PC-9 (cell line): ENCODE measurements at regions not wholly inside any gene's neighbourhood (a gene's known extent, or its start where the extent isn't known, plus 50 kb on each side); places are given as distances from the start of the nearest gene placed in this dataset.
A peak's percentile ranks its signal among the peaks of the same experiment; 100 is the strongest.

Experiments
- BruUV-seq: library from RNA; stranded (reverse); fragments of 400-500 nt; replicated peaks from 2 replicates; lab custom pipeline; 2021; lab: Mats Ljungman, UMichigan
- CTCF ChIA-PET: fragments of 300-600 bp; sonication (Branson Sonifier 250); formaldehyde crosslinking; loops from one replicate; lab custom pipeline; 2022; ENCODE audit warnings: antibody characterized with exemption; lab: Charles Lee
- POLR2A ChIA-PET: fragments of 300-600 bp; sonication (Branson Sonifier 250); formaldehyde crosslinking; loops from one replicate; lab custom pipeline; 2022; ENCODE audit warnings: antibody characterized with exemption; ENCODE audit not compliant: unreplicated experiment; lab: Charles Lee
- DNase-seq, 2 experiments: peaks; one replicate each; pipeline versions ENCODE4 v3.0.0 to v3.0.0-alpha.2; 2015 to 2022; ENCODE audit warnings: mixed read lengths in 1 of 2
- H2AFZ ChIP-seq: fragments of 200-600 bp; sonication (generic); 2 replicates; pipeline ENCODE4 v1.8.1; 2017; ENCODE audit warnings: antibody characterized with exemption
- H3F3A ChIP-seq: fragments of 200-600 bp; sonication (generic); 2 replicates; pipeline ENCODE4 v1.8.1; 2017; ENCODE audit warnings: antibody characterized with exemption, mild to moderate bottlenecking, low read depth; ENCODE audit not compliant: insufficient read depth
- H3K27ac ChIP-seq: fragments of 200-600 bp; sonication (generic); 2 replicates; pipeline ENCODE4 v1.6.1; 2016; ENCODE audit warnings: mixed run types
- H3K27me3 ChIP-seq: fragments of 200-600 bp; sonication (generic); 2 replicates; pipeline ENCODE4 v1.6.1; 2016; ENCODE audit warnings: low read depth, mixed run types; ENCODE audit not compliant: insufficient read depth
- H3K36me3 ChIP-seq: fragments of 200-600 bp; sonication (generic); 2 replicates; pipeline ENCODE4 v1.6.1; 2016; ENCODE audit warnings: low read depth, mixed run types
- H3K4me1 ChIP-seq: fragments of 200-600 bp; sonication (generic); replicated peaks from 2 replicates; pipeline ENCODE4 v1.6.1; 2016; ENCODE audit warnings: mixed run types; ENCODE audit not compliant: insufficient read depth
- H3K4me2 ChIP-seq: fragments of 200-600 bp; sonication (generic); 2 replicates; pipeline ENCODE4 v1.6.1; 2017; ENCODE audit warnings: mixed run types
- H3K4me3 ChIP-seq: fragments of 200-600 bp; sonication (generic); 2 replicates; pipeline ENCODE4 v1.6.1; 2016; ENCODE audit warnings: mixed run types
- H3K79me2 ChIP-seq: fragments of 200-600 bp; sonication (generic); 2 replicates; pipeline ENCODE4 v1.6.1; 2017; ENCODE audit warnings: low read depth, mixed run types
- H3K9me2 ChIP-seq: fragments of 200-600 bp; sonication (generic); 2 replicates; pipeline ENCODE4 v1.8.1; 2017; ENCODE audit warnings: mild to moderate bottlenecking; ENCODE audit not compliant: insufficient read depth
- H3K9me3 ChIP-seq: fragments of 200-600 bp; sonication (generic); 2 replicates; pipeline ENCODE4 v1.8.1; 2016; ENCODE audit warnings: low read depth; ENCODE audit not compliant: insufficient read depth
- H4K20me1 ChIP-seq: fragments of 200-600 bp; sonication (generic); 2 replicates; pipeline ENCODE4 v1.8.1; 2017; ENCODE audit not compliant: insufficient read depth
- CTCF ChIP-seq: fragments of 200-600 bp; sonication (generic); conservative IDR thresholded peaks from 2 replicates; pipeline ENCODE4 v1.6.1; 2017; ENCODE audit warnings: mixed run types, antibody characterized with exemption, mild to moderate bottlenecking, moderate library complexity
- EZH2 ChIP-seq: fragments of 200-600 bp; sonication (generic); IDR thresholded peaks from 2 replicates; pipeline ENCODE4 v1.8.0; 2017; ENCODE audit warnings: antibody characterized with exemption, low read depth
- intact Hi-C: fragments of 100-400 bp; cut with micrococcal nuclease; formaldehyde crosslinking; loops from one replicate; pipeline ENCODE4 v1.10.0; 2022; ENCODE audit not compliant: unreplicated experiment

GRCh38 chr5:88666761-88667495, 216.1 kb downstream of the MEF2C start:
- peak overlapping the region; percentile 35; the same call in 1 of the 2 replicates for H3K4me3 ChIP-seq
- DNase-seq, result no peak
- peak overlapping the region; percentile 14; the same call in 1 of the 2 replicates for H3K4me2 ChIP-seq
- H3K4me1 ChIP-seq, result peaks cover 2% of the 10 kb centered on the region
- no peak overlapping the region for H3K27ac ChIP-seq
- TF ChIP-seq CTCF (no peak), EZH2 (no peak)
- no peaks in the 10 kb centered on the region for H4K20me1 ChIP-seq
- no peaks in the 10 kb centered on the region for H3K27me3 ChIP-seq
- intact Hi-C loops, result no loop called here
- H3K9me2 ChIP-seq, result no peaks in the 10 kb centered on the region
- H3K36me3 ChIP-seq, result no peaks in the 10 kb centered on the region
- CTCF ChIA-PET, result no interaction called here
- no peaks in the 10 kb centered on the region for H3K9me3 ChIP-seq
- BruUV-seq, result no TSS peak
- no peaks in the 10 kb centered on the region for H3K79me2 ChIP-seq
- H3F3A ChIP-seq, result no peaks in the 10 kb centered on the region; the same call in 1 of the 2 replicates
- POLR2A ChIA-PET, result no interaction called here
- peak overlapping the region; percentile 59; the same call in 1 of the 2 replicates for H2AFZ ChIP-seq

GRCh38 chr5:88665750-88666215, 217.2 kb downstream of the MEF2C start:
- H3K4me2 ChIP-seq, result no peak overlapping the region
- no peak for DNase-seq
- intact Hi-C loops, result no loop called here

GRCh38 chr5:88664645-88665044, 218.3 kb downstream of the MEF2C start:
- no peak overlapping the region for H3K4me2 ChIP-seq
- intact Hi-C loops, result no loop called here
- BruUV-seq, result no TSS peak
- H3K36me3 ChIP-seq, result no peaks in the 10 kb centered on the region
- H3K4me3 ChIP-seq, result no peak overlapping the region
- TF ChIP-seq CTCF (no peak), EZH2 (no peak)
- no peaks in the 10 kb centered on the region for H3K9me3 ChIP-seq
- ChIA-PET POLR2A (no interaction called here), CTCF (no interaction called here)
- H3F3A ChIP-seq, result peaks cover 5% of the 10 kb centered on the region
- no peak for DNase-seq
- no peaks in the 10 kb centered on the region for H3K27me3 ChIP-seq
- no peaks in the 10 kb centered on the region for H4K20me1 ChIP-seq
- H3K27ac ChIP-seq, result no peak overlapping the region
- no peaks in the 10 kb centered on the region for H3K9me2 ChIP-seq
- H2AFZ ChIP-seq, result no peak overlapping the region
- peaks cover 9% of the 10 kb centered on the region for H3K4me1 ChIP-seq
- H3K79me2 ChIP-seq, result no peaks in the 10 kb centered on the region

More at GRCh38 chr5:88665750-88666215, 217.2 kb downstream of the MEF2C start:
- H3F3A ChIP-seq, result peaks cover 5% of the 10 kb centered on the region
- no peaks in the 10 kb centered on the region for H3K9me2 ChIP-seq
- H3K4me3 ChIP-seq, result no peak overlapping the region
- H3K27me3 ChIP-seq, result no peaks in the 10 kb centered on the region
- H3K9me3 ChIP-seq, result no peaks in the 10 kb centered on the region
- peaks cover 9% of the 10 kb centered on the region for H3K4me1 ChIP-seq
- no peaks in the 10 kb centered on the region for H3K79me2 ChIP-seq
- ChIA-PET CTCF (no interaction called here), POLR2A (no interaction called here)
- no peak overlapping the region for H2AFZ ChIP-seq
- H4K20me1 ChIP-seq, result no peaks in the 10 kb centered on the region
- H3K36me3 ChIP-seq, result no peaks in the 10 kb centered on the region
- no peak for TF ChIP-seq EZH2
- no peak for TF ChIP-seq CTCF
- no peak overlapping the region for H3K27ac ChIP-seq
- no TSS peak for BruUV-seq
